HL-60 (cell line): ENCODE measurements at regions not wholly inside any gene's neighbourhood (a gene's known extent, or its start where the extent isn't known, plus 50 kb on each side); places are given as distances from the start of the nearest gene placed in this dataset.

ENCODE experiments used
- DNase-seq, 2 experiments: peaks; one replicate each; pipeline ENCODE4 v3.0.0-alpha.2; 2010 to 2020; ENCODE audit warnings: low read depth in 1 of 2, low spot score in 1 of 2
- H3K27ac ChIP-seq: fragments of 250-450 bp; sonication (Bioruptor Pico); replicated peaks from 2 replicates; pipeline ENCODE4 v1.5.1; 2020; ENCODE audit warnings: mild to moderate bottlenecking, moderate library complexity
- H3K27me3 ChIP-seq: fragments of 250-450 bp; sonication (Bioruptor Pico); 2 replicates; pipeline ENCODE4 v1.5.1; 2021; ENCODE audit warnings: mild to moderate bottlenecking, moderate library complexity; ENCODE audit not compliant: insufficient read depth, poor library complexity, severe bottlenecking
- H3K4me3 ChIP-seq: replicated peaks from 2 replicates; pipeline ENCODE4 v1.5.1; 2011; ENCODE audit warnings: mild to moderate bottlenecking, control low read depth, low read length; ENCODE audit not compliant: insufficient read depth
- GABPA ChIP-seq: IDR thresholded peaks from 2 replicates; pipeline ENCODE4 v1.6.1; 2012; ENCODE audit warnings: low read depth
- POLR2AphosphoS5 ChIP-seq: IDR thresholded peaks from 2 replicates; pipeline ENCODE4 v1.6.1; 2012; ENCODE audit warnings: low read depth
- SPI1 ChIP-seq: IDR thresholded peaks from 2 replicates; pipeline ENCODE4 v1.6.1; 2012; ENCODE audit warnings: low read depth, mild to moderate bottlenecking, borderline replicate concordance
- TF ChIP-seq, protein P1 (sequence below): IDR thresholded peaks from one replicate; pipeline ENCODE4 v1.5.1; 2011; ENCODE audit warnings: low read length, control low read depth, inconsistent platforms; ENCODE audit not compliant: insufficient read depth
- TF ChIP-seq, protein P2 (sequence below): IDR thresholded peaks from 2 replicates; pipeline ENCODE4 v1.6.1; 2012; ENCODE audit warnings: low read depth; ENCODE audit not compliant: insufficient replicate concordance

DNA sequence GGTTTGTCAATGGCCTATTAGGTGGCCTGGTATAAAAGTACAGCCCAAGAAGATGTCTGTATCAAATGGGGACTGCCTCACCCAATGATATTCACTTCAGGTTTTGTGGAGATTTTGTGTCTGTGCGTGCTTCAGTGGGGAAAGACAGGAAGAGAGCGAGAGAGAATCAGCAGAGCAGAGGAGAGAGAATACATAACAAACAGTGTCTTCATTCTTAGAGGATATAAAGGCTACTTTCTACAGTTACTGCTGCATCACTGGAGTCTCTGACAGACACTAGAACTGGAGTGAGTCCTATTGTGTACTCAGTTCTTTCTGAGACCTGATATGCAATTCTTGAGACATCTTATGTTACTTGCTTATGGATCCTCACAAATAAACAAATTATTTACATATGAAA lies 115.0 kb downstream of the CASP12 start:
- Histone ChIP-seq H3K27me3 (no peaks in the 10 kb centered on the region), H3K4me3 (no peak overlapping the region), H3K27ac (no peak overlapping the region)
- TF ChIP-seq, protein P1, sequence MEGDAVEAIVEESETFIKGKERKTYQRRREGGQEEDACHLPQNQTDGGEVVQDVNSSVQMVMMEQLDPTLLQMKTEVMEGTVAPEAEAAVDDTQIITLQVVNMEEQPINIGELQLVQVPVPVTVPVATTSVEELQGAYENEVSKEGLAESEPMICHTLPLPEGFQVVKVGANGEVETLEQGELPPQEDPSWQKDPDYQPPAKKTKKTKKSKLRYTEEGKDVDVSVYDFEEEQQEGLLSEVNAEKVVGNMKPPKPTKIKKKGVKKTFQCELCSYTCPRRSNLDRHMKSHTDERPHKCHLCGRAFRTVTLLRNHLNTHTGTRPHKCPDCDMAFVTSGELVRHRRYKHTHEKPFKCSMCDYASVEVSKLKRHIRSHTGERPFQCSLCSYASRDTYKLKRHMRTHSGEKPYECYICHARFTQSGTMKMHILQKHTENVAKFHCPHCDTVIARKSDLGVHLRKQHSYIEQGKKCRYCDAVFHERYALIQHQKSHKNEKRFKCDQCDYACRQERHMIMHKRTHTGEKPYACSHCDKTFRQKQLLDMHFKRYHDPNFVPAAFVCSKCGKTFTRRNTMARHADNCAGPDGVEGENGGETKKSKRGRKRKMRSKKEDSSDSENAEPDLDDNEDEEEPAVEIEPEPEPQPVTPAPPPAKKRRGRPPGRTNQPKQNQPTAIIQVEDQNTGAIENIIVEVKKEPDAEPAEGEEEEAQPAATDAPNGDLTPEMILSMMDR: no peak
- TF ChIP-seq POLR2AphosphoS5: no peak
- TF ChIP-seq, protein P2, sequence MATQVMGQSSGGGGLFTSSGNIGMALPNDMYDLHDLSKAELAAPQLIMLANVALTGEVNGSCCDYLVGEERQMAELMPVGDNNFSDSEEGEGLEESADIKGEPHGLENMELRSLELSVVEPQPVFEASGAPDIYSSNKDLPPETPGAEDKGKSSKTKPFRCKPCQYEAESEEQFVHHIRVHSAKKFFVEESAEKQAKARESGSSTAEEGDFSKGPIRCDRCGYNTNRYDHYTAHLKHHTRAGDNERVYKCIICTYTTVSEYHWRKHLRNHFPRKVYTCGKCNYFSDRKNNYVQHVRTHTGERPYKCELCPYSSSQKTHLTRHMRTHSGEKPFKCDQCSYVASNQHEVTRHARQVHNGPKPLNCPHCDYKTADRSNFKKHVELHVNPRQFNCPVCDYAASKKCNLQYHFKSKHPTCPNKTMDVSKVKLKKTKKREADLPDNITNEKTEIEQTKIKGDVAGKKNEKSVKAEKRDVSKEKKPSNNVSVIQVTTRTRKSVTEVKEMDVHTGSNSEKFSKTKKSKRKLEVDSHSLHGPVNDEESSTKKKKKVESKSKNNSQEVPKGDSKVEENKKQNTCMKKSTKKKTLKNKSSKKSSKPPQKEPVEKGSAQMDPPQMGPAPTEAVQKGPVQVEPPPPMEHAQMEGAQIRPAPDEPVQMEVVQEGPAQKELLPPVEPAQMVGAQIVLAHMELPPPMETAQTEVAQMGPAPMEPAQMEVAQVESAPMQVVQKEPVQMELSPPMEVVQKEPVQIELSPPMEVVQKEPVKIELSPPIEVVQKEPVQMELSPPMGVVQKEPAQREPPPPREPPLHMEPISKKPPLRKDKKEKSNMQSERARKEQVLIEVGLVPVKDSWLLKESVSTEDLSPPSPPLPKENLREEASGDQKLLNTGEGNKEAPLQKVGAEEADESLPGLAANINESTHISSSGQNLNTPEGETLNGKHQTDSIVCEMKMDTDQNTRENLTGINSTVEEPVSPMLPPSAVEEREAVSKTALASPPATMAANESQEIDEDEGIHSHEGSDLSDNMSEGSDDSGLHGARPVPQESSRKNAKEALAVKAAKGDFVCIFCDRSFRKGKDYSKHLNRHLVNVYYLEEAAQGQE: no peak
- no peak for TF ChIP-seq SPI1
- no peak for TF ChIP-seq GABPA
- no peak for DNase-seq

DNA sequence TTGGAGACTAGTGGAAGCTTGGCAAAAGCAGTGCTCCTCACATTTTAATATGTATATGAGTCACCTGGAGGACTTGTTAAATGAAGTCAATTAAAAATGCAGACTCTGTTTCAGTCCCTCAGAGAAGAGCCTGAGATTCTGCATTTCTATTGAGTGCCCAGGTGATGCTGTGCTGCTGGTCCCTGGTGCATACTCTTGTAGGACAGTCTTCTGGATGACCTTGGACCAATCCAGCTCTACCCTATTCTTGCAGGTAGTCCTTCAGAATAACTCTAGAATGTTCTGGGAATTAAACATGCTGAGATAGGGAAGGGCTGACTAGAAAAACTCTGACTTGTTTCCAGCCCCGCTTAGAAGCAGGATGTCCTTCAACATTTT lies 115.9 kb downstream of the CASP12 start:
- no peak overlapping the region for H3K4me3 ChIP-seq
- TF ChIP-seq SPI1 (no peak), POLR2AphosphoS5 (no peak), GABPA (no peak)
- TF ChIP-seq, protein P2: no peak
- TF ChIP-seq, protein P1: no peak
- no peak for DNase-seq
- H3K27ac ChIP-seq: no peak overlapping the region
- no peaks in the 10 kb centered on the region for H3K27me3 ChIP-seq

DNA sequence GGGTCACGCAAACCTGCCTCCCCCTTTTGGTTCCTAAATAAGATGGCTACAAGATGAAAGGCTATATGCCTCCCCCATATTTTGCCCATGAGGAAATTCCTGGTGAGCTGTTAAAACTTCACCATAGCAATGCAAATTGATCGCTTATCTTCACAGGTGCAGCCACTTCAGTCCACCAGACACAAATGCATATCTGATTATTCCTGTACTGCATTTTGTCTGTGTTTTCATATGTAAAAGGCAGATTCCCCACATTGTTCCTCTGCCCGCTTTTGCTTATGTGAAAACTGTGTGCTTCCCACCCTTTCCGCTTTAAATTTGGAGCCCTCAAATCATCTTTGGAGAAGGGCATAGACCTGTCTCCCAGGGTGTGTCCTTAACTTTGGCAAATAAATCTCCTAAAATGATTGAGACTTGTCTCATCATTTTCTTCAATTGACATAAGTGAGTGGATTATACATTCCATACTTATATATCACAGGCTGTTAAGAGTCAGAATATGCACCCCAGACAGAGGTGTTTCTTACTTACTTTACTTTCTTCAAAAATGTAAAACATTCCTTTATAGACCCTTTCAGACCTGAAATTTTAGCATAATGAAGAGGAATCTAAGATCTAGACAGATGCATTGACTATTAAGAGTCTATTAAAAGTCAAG lies 116.4 kb downstream of the CASP12 start:
- DNase-seq: no peak
- TF ChIP-seq GABPA (no peak), POLR2AphosphoS5 (no peak), SPI1 (no peak)
- TF ChIP-seq, protein P2: no peak
- TF ChIP-seq, protein P1: no peak
- Histone ChIP-seq H3K27me3 (no peaks in the 10 kb centered on the region), H3K4me3 (no peak overlapping the region), H3K27ac (no peak overlapping the region)
